ENCODE measurements at regions not wholly inside any gene's neighbourhood (a gene's known extent, or its start where the extent isn't known, plus 50 kb on each side); places are given as distances from the start of the nearest gene placed in this dataset.

- no peak for DNase-seq (ENCODE audit: low spot score)
Measured at GRCh38 chr12:76706761-76707160, 57.2 kb upstream of the ZDHHC17 start.

- no peak for DNase-seq (ENCODE audit: low spot score)
Measured at GRCh38 chr12:76707772-76708171, 56.1 kb upstream of the ZDHHC17 start.

- no peak for DNase-seq (ENCODE audit: low spot score)
Measured at GRCh38 chr12:76708296-76708695, 55.6 kb upstream of the ZDHHC17 start.

DNA sequence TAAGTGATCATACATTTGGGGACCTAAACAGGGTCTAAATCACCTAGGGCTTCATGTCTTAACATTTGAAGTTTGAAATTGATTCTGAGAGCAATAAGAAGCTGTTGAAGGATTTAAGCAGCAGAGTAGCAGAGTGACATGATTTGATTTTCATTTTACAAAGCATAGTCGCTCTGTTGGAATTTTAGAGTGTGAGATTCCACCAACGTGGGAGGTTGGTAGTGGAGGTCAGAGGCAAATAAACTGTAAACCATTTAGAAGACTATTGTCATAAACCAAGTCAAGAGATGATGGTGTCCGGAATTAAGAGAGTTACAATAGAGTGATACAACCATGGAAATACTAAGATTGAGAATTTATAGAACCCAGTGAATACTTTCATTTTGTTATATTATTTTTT, 52.7 kb upstream of the ZDHHC17 start:
- DNase-seq (ENCODE audit: low spot score) = no peak

DNA sequence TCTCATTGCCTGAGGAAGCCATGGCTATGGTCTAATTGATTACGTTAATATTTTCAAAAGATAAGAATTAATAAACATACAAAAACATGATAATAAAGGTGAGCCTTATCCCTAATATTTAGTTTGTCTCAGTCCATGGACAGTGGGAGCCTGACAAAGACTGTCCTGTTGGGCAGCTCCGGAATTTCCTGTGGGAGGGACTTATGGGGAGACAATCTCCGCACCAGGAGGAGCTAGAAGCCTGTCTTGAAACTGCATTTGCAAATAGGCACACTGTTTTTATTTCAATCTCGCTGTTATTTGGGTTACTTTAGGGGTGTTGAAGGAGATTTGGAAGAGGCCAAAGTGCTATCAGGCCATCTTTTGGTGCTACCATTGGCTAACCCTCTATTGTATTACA, 50.8 kb upstream of the ZDHHC17 start:
- peak; percentile 53 for DNase-seq (ENCODE audit: low spot score)

DNA sequence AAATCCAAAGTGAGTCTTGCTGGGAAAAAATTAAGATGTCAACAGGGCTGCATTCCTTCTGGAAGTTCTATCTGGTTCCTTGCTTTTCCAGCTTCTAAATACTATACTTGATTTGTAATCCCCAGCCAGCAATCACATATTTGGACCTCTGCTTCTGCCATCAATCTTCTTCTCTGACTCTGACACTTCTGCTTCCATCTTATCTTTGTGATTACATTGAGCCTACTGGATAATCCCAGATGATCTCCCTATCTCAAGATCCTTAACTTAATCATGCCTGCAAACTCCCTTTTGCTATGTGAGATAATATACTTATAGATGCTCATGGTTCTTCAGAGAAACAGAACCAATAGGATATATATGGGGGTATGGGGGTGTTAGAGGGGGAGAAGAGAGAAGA, 49.9 kb upstream of the ZDHHC17 start:
- DNase-seq (ENCODE audit: low spot score) = no peak
